K562 (cell line): ENCODE measurements at regions not wholly inside any gene's neighbourhood (a gene's known extent, or its start where the extent isn't known, plus 50 kb on each side); places are given as distances from the start of the nearest gene placed in this dataset.

Experiments
- ATAC-seq: fragments of 200-7000 bp; cut with Tn5 transposase; 3 replicates; pipeline ENCODE4 v1.9.1; 2020; ENCODE audit warnings: moderate library complexity
- BruUV-seq: library from RNA; stranded (reverse); fragments of 400-500 nt; replicated peaks from 2 replicates; lab custom pipeline; 2021; lab: Mats Ljungman, UMichigan
- CTCF ChIA-PET: fragments of 300-600 bp; formaldehyde crosslinking; extraction: SDS; loops from one replicate; lab custom pipeline; 2021; ENCODE audit warnings: low intra/inter-chr PET ratio; lab: Yijun Ruan, JAX
- POLR2A ChIA-PET: fragments of 300-600, 350-650 bp; sonication (Branson Sonifier 250); formaldehyde crosslinking; extraction: SDS; loops from one replicate; lab custom pipeline; 2021; ENCODE audit warnings: antibody characterized with exemption, inconsistent platforms; lab: Yijun Ruan, JAX
- DNase-seq, 4 experiments: peaks; one replicate each; pipeline versions ENCODE4 v3.0.0 to v3.0.0-alpha.2; 2011 to 2018; ENCODE audit warnings: low spot score in 3 of 4, mixed read lengths in 3 of 4; ENCODE audit errors: extremely low read depth in 1 of 4
- FAIRE-seq: peaks from 2 replicates; lab custom pipeline; 2011; peaks lifted over from hg19 to GRCh38; lab: Jason Lieb, UNC
- H2AFZ ChIP-seq: 2 replicates; pipeline ENCODE4 v1.6.0; 2011; ENCODE audit warnings: low read depth, low read length, control low read depth, inconsistent platforms
- H3K27ac ChIP-seq: fragments of 200-600 bp; 3 replicates; pipeline ENCODE4 v1.8.0; 2011; ENCODE audit warnings: low read depth, mild to moderate bottlenecking, control low read depth, inconsistent platforms, low read length, moderate library complexity, mixed read lengths; ENCODE audit errors: extremely low read depth
- H3K27me3 ChIP-seq, 2 experiments: fragments of 300-600 bp in 1 of 2; 2 replicates in 1 of 2; 3 replicates in 1 of 2; pipeline versions ENCODE4 v1.6.0 to v1.8.0; 2011; ENCODE audit warnings: inconsistent platforms in 2 of 2, low read length in 2 of 2, mild to moderate bottlenecking in 1 of 2, mixed read lengths in 1 of 2, moderate library complexity in 1 of 2; ENCODE audit not compliant: control insufficient read depth in 2 of 2, insufficient read depth in 2 of 2
- H3K36me3 ChIP-seq: fragments of 300-600 bp; 3 replicates; pipeline ENCODE4 v1.8.0; 2011; ENCODE audit warnings: mild to moderate bottlenecking, low read length, inconsistent platforms; ENCODE audit not compliant: control insufficient read depth, insufficient read depth
- H3K4me1 ChIP-seq, 2 experiments: fragments of 200-600 bp in 1 of 2; replicated peaks in 1 of 2; 2 replicates in 1 of 2; 3 replicates in 1 of 2; pipeline versions ENCODE4 v1.5.1 to v1.8.0; 2011; ENCODE audit warnings: inconsistent platforms in 2 of 2, low read length in 2 of 2, mild to moderate bottlenecking in 1 of 2, mixed read lengths in 1 of 2, moderate library complexity in 1 of 2; ENCODE audit not compliant: control insufficient read depth in 2 of 2, insufficient read depth in 2 of 2
- H3K4me2 ChIP-seq: 2 replicates; pipeline ENCODE4 v1.6.1; 2011; ENCODE audit warnings: low read length, control low read depth, inconsistent platforms, mixed read lengths; ENCODE audit not compliant: insufficient read depth
- H3K4me3 ChIP-seq: fragments of 200-600 bp; sonication (generic), shearing (Covaris generic); 2 replicates; pipeline ENCODE4 v1.5.1; 2016; ENCODE audit warnings: control low read depth, inconsistent platforms
- H3K79me2 ChIP-seq: fragments of 200-600 bp; 3 replicates; pipeline ENCODE4 v1.8.0; 2011; ENCODE audit warnings: low read length, inconsistent platforms; ENCODE audit not compliant: control insufficient read depth, insufficient read depth
- H3K9ac ChIP-seq, 2 experiments: 2 replicates each; pipeline versions ENCODE4 v1.6.0 to v1.6.1; 2011; ENCODE audit warnings: low read depth in 2 of 2, low read length in 2 of 2, control low read depth in 1 of 2, inconsistent platforms in 1 of 2, mild to moderate bottlenecking in 1 of 2, mixed read lengths in 1 of 2; ENCODE audit not compliant: insufficient read depth in 1 of 2
- H3K9me1 ChIP-seq: one replicate; pipeline ENCODE4 v1.6.0; 2011; ENCODE audit warnings: inconsistent platforms, mild to moderate bottlenecking, low read length, moderate library complexity; ENCODE audit not compliant: control insufficient read depth, insufficient read depth
- H3K9me3 ChIP-seq: replicated peaks from 2 replicates; pipeline ENCODE4 v1.5.1; 2011; ENCODE audit warnings: low read depth, low read length, inconsistent platforms; ENCODE audit not compliant: control insufficient read depth, insufficient read depth
- H4K20me1 ChIP-seq: replicated peaks from 2 replicates; pipeline ENCODE4 v1.6.1; 2011; ENCODE audit warnings: low read length, inconsistent platforms, mixed read lengths; ENCODE audit not compliant: control insufficient read depth, insufficient read depth
- FIP1L1 ChIP-seq: fragments of 200-400 bp; formaldehyde crosslinking; IDR thresholded peaks from 2 replicates; pipeline ENCODE4 v1.6.1; 2018; ENCODE audit warnings: mild to moderate bottlenecking, low read depth, low read length; ENCODE audit not compliant: poor library complexity, severe bottlenecking
- FUS ChIP-seq: fragments of 200-400 bp; formaldehyde crosslinking; optimal IDR thresholded peaks from 2 replicates; pipeline ENCODE3; 2017; ENCODE audit warnings: low read depth, low read length
- NFYB ChIP-seq: IDR thresholded peaks from 2 replicates; pipeline ENCODE4 v1.6.1; 2011; ENCODE audit warnings: mild to moderate bottlenecking, moderate library complexity; ENCODE audit not compliant: insufficient read length; ENCODE audit errors: extremely low read depth
- NONO ChIP-seq, 2 experiments: fragments of 200-400 bp in 1 of 2; fragments of 450-650 bp in 1 of 2; formaldehyde crosslinking in 1 of 2; IDR thresholded peaks; 2 replicates each; pipeline ENCODE4 v1.6.1; 2017; ENCODE audit warnings: low read depth in 2 of 2, mild to moderate bottlenecking in 2 of 2, moderate library complexity in 2 of 2, low read length in 1 of 2
- NUFIP1 ChIP-seq: fragments of 450-650 bp; IDR thresholded peaks from 2 replicates; pipeline ENCODE4 v1.6.1; 2018; ENCODE audit not compliant: partially characterized antibody
- PTBP1 ChIP-seq: fragments of 200-400 bp; formaldehyde crosslinking; IDR thresholded peaks from 2 replicates; pipeline ENCODE4 v1.6.1; 2017; ENCODE audit warnings: low read depth, low read length
- RAD51 ChIP-seq: fragments of 450-650 bp; IDR thresholded peaks from 2 replicates; pipeline ENCODE4 v1.7.1; 2016; ENCODE audit warnings: low read depth, mild to moderate bottlenecking, borderline replicate concordance
- RHOXF2B ChIP-seq: fragments of 250-450 bp; sonication (Bioruptor Pico); conservative IDR thresholded peaks from 2 replicates; pipeline ENCODE4 v1.5.1; 2021
- SMAD2 ChIP-seq: fragments of 150-350 bp; IDR thresholded peaks from 2 replicates; pipeline ENCODE4 v1.6.1; 2014; ENCODE audit warnings: low read depth, mild to moderate bottlenecking, low read length
- SMARCA5 ChIP-seq: fragments of 450-650 bp; IDR thresholded peaks from 2 replicates; pipeline ENCODE4 v1.6.1; 2016
- TGIF2 ChIP-seq: sonication (generic); formaldehyde crosslinking; IDR thresholded peaks from 2 replicates; pipeline ENCODE4 v1.8.1; 2022; ENCODE audit warnings: mild to moderate bottlenecking, missing genetic modification reagents, moderate library complexity
- ZFP30 ChIP-seq: fragments of 250-450 bp; sonication (Bioruptor Pico); IDR thresholded peaks from 2 replicates; pipeline ENCODE4 v1.8.0; 2022; ENCODE audit warnings: moderate library complexity, mild to moderate bottlenecking, inconsistent platforms, borderline replicate concordance
- ZNF133 ChIP-seq: fragments of 250-450 bp; sonication (Bioruptor Pico); IDR thresholded peaks from 2 replicates; pipeline ENCODE4 v1.4.0; 2020; ENCODE audit warnings: mild to moderate bottlenecking
- ZNF197 ChIP-seq: fragments of 200-800 bp; sonication (Bioruptor generic); IDR thresholded peaks from 2 replicates; pipeline ENCODE4 v1.6.1; 2016; ENCODE audit warnings: low read depth, missing genetic modification characterization, missing compliant biosample characterization
- ZNF384 ChIP-seq: IDR thresholded peaks from 2 replicates; pipeline ENCODE4 v1.6.1; 2012; ENCODE audit warnings: low read depth, low read length, improper control_type of control experiment
- ZNF77 ChIP-seq: fragments of 250-450 bp; sonication (Bioruptor Pico); IDR thresholded peaks from 2 replicates; pipeline ENCODE4 v1.5.0; 2020
- WGBS: fragments of 100-300 bp; shearing (Covaris generic); methylation state at CpG from one replicate; pipeline ENCODE4 v1.1.6; 2016; ENCODE audit warnings: low coverage, mixed read lengths; ENCODE audit not compliant: insufficient coverage; ENCODE audit errors: missing lambda C conversion rate; 5-methylcytosine and 5-hydroxymethylcytosine counted together
- in situ Hi-C: fragments of 300-500 bp; cut with MboI; formaldehyde crosslinking; loops from 4 replicates; pipeline ENCODE4 v1.15.0; 2018; ENCODE audit warnings: inconsistent platforms, mixed read lengths
- intact Hi-C: fragments of 100-400 bp; cut with micrococcal nuclease; formaldehyde crosslinking; loops from 2 replicates; pipeline ENCODE4 v1.14.2; 2022
- TF ChIP-seq, protein P1 (sequence below): fragments of 250-450 bp; sonication (Bioruptor Pico); IDR thresholded peaks from 2 replicates; pipeline ENCODE4 v1.8.0; 2021; ENCODE audit warnings: moderate library complexity, mild to moderate bottlenecking, inconsistent platforms

DNA sequence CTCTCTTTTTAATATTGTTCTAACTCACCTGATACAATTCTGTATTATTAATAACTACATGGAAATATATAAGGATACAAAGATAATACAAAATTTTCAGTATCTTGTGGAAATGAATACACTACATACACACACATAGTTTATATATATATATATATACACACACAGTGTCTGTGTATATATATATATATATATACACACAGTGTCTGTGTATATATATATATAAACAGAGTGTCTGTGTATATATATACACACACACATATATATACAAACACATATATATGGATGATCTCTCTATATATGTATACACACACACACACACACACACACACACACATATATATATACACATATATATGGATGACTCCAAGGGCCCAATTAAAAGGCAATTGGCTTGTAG, 749.1 kb downstream of the DACH1 start:
- Histone ChIP-seq H3K79me2 (no peaks in the 10 kb centered on the region), H3K27me3 (no peaks in the 10 kb centered on the region), H3K4me3 (no peak overlapping the region), H3K4me2 (no peak overlapping the region), H2AFZ (no peak overlapping the region)
- in situ Hi-C loops, result no loop called here
- intact Hi-C loops, result no loop called here
- BruUV-seq, result no TSS peak
- no peak for ATAC-seq
- no peak for DNase-seq
- POLR2A ChIA-PET, result no interaction called here
- FAIRE-seq, result no peak
- TF ChIP-seq FIP1L1, result no peak
- no peak for TF ChIP-seq SMARCA5
- no peak for TF ChIP-seq ZFP30 (CRISPR knock-in tag)
- TF ChIP-seq, protein P1, sequence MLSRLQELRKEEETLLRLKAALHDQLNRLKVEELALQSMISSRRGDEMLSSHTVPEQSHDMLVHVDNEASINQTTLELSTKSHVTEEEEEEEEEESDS (CRISPR knock-in tag), result no peak
- TF ChIP-seq NUFIP1, result no peak
- TF ChIP-seq NONO (IDR thresholded peaks at IDR 0.05; ENCODE audit: low read depth in 2 of 2, low read length in 1 of 2), result no peak
- TF ChIP-seq, all 486 proteins: peak for 0
- Histone ChIP-seq H3K4me1 (no peaks in the 10 kb centered on the region), H3K9me3 (no peaks in the 10 kb centered on the region), H3K27ac (no peak overlapping the region), H4K20me1 (no peaks in the 10 kb centered on the region), H3K36me3 (no peaks in the 10 kb centered on the region), H3K9me1 (no peaks in the 10 kb centered on the region), H3K9ac (no peak overlapping the region)
- CTCF ChIA-PET, result no interaction called here

GRCh38 chr13:71115301-71115700, 751.7 kb downstream of the DACH1 start:
- Histone ChIP-seq H4K20me1 (no peaks in the 10 kb centered on the region), H3K27ac (no peak overlapping the region), H3K9ac (no peak overlapping the region), H2AFZ (no peak overlapping the region), H3K4me1 (no peaks in the 10 kb centered on the region), H3K27me3 (no peaks in the 10 kb centered on the region), H3K4me3 (no peak overlapping the region), H3K9me1 (no peaks in the 10 kb centered on the region), H3K36me3 (no peaks in the 10 kb centered on the region), H3K4me2 (no peak overlapping the region), H3K9me3 (no peaks in the 10 kb centered on the region), H3K79me2 (no peaks in the 10 kb centered on the region)
- in situ Hi-C loops, result no loop called here
- POLR2A ChIA-PET, result no interaction called here
- CTCF ChIA-PET, result no interaction called here
- TF ChIP-seq PTBP1 (no peak), ZNF133 (CRISPR knock-in tag) (no peak), ZNF197 (CRISPR knock-in tag) (no peak), TGIF2 (CRISPR knock-in tag) (no peak), NFYB (no peak), ZNF384 (no peak), ZNF77 (CRISPR knock-in tag) (no peak), RAD51 (no peak), RHOXF2B (CRISPR knock-in tag) (no peak), SMAD2 (no peak), FUS (no peak)
- FAIRE-seq, result no peak
- DNase-seq, result no peak
- no peak for ATAC-seq
- intact Hi-C loops, result no loop called here
- WGBS, result 0% methylated on average over 2 of the region's 5 CpGs
- no TSS peak for BruUV-seq
